Muscle of leg (tissue), 3 donors: ENCODE measurements at regions not wholly inside any gene's neighbourhood (a gene's known extent, or its start where the extent isn't known, plus 50 kb on each side); places are given as distances from the start of the nearest gene placed in this dataset.

Experiments used
- DNase-seq: peaks from one replicate; pipeline ENCODE4 v3.0.0; 2013
- H3K27ac ChIP-seq: one replicate; pipeline ENCODE4 v1.5.1; 2013; ENCODE audit warnings: mild to moderate bottlenecking, low read length, control low read depth
- H3K27me3 ChIP-seq: one replicate; pipeline ENCODE4 v1.6.1; 2013; ENCODE audit warnings: low read length; ENCODE audit not compliant: control insufficient read depth, insufficient read depth
- H3K36me3 ChIP-seq: one replicate; pipeline ENCODE4 v1.6.1; 2013; ENCODE audit warnings: low read length; ENCODE audit not compliant: control insufficient read depth, insufficient read depth
- H3K4me1 ChIP-seq: one replicate; pipeline ENCODE4 v1.6.1; 2013; ENCODE audit warnings: low read length; ENCODE audit not compliant: control insufficient read depth, insufficient read depth
- H3K4me3 ChIP-seq: one replicate; pipeline ENCODE4 v1.5.1; 2013; ENCODE audit warnings: low read length, control low read depth
- H3K9me3 ChIP-seq: replicated peaks from 2 replicates; pipeline ENCODE4 v1.6.1; 2013; ENCODE audit warnings: low read depth, low read length; ENCODE audit not compliant: control insufficient read depth
- WGBS: methylation state at CpG from one replicate; pipeline ENCODE4 v1.1.5; 2013; ENCODE audit warnings: missing lambda C conversion rate; ENCODE audit not compliant: insufficient coverage; 5-methylcytosine and 5-hydroxymethylcytosine counted together

DNA sequence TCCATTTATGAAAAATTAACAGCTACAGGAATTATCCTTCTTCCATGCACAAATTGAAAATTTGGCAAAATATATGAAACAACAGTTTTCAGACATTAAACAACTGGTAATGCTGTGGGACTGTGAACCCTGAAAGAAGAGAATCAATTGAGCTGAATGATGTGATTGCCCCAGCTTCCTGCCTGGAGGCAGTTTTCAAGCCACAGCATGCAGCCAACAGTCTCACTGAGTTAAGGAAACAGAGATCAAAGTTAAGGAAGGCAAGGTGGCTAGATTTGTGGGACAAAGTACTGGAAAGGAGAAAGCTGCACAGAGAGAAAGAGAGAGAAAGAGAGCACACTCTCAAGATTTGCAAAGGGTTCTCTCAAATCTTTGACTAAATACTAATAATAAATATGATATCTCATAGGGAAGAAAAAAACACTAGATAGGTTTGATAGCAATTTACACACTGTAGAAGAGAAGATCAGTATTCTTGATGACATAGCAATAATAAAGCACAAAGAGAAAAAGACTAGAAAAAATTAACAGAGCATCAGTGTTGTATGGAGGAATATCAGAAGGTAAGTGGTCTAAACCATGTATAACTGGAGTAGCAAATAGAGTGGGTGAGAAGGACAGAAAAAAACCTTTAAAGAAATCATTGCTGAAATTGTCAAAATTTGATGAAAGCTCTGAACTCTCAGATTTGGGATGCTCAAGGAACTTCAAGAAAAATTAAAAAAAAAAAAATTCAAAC is 70.1 kb upstream of the CNKSR3 start:
- Histone ChIP-seq H3K4me3 (no peak overlapping the region), H3K27me3 (no peaks in the 10 kb centered on the region), H3K36me3 (no peaks in the 10 kb centered on the region), H3K9me3 (peaks cover 7% of the 10 kb centered on the region), H3K4me1 (no peaks in the 10 kb centered on the region), H3K27ac (no peak overlapping the region)
- DNase-seq, result no peak

GRCh38 chr6:154582696-154583095 is 72.2 kb upstream of the CNKSR3 start:
- no peak for DNase-seq
- Histone ChIP-seq H3K9me3 (peaks cover 7% of the 10 kb centered on the region), H3K36me3 (no peaks in the 10 kb centered on the region), H3K27me3 (no peaks in the 10 kb centered on the region), H3K27ac (no peak overlapping the region), H3K4me3 (no peak overlapping the region), H3K4me1 (no peaks in the 10 kb centered on the region)
- no CpG with 5 or more reads among the region's 1 CpG for WGBS

DNA sequence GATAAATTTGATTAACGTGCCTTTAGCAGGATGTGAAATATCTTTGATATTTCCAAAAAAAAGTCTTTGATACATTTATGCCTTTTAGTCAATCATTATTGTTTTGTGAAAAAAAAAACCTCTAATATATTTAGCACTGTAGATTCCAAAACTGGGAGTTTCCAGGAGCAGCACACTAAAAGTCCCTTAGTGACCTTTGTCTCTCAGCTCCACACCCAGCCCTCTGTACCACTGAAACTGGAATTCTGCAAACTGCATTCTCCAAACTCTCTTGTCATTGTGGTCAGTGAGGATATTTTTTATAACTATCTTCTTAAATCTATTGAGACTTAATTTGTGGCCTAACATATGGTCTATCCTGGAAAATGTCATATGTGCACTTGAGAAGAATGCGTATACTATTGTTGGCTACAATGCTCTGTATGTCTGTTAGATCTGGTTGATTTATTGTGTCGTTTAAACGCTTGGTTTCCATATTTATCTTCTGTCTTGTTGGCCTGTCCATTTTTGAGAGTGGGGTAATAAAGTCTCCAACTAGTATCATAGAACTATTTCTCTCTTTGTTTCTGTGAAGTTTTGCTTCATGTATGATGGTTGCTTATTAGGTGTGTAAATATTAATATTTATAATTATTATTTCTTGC is 73.2 kb upstream of the CNKSR3 start:
- no CpG with 5 or more reads among the region's 4 CpGs for WGBS
- peaks cover 7% of the 10 kb centered on the region for H3K9me3 ChIP-seq
- H3K36me3 ChIP-seq, result no peaks in the 10 kb centered on the region
- no peaks in the 10 kb centered on the region for H3K4me1 ChIP-seq
- no peak overlapping the region for H3K4me3 ChIP-seq
- no peak overlapping the region for H3K27ac ChIP-seq
- no peak for DNase-seq
- no peaks in the 10 kb centered on the region for H3K27me3 ChIP-seq

- Histone ChIP-seq H3K27ac (no peak overlapping the region), H3K36me3 (no peaks in the 10 kb centered on the region), H3K4me3 (no peak overlapping the region), H3K4me1 (peaks cover 3% of the 10 kb centered on the region), H3K9me3 (no peaks in the 10 kb centered on the region), H3K27me3 (no peaks in the 10 kb centered on the region)
- no peak for DNase-seq
- WGBS, result no CpG with 5 or more reads among the region's 4 CpGs
Measured at GRCh38 chr6:154590756-154591155, 80.3 kb upstream of the CNKSR3 start.

- DNase-seq, result no peak
- peaks cover 3% of the 10 kb centered on the region for H3K4me1 ChIP-seq
- H3K27me3 ChIP-seq, result no peaks in the 10 kb centered on the region
- no peak overlapping the region for H3K4me3 ChIP-seq
- H3K36me3 ChIP-seq, result no peaks in the 10 kb centered on the region
- no peaks in the 10 kb centered on the region for H3K9me3 ChIP-seq
- no peak overlapping the region for H3K27ac ChIP-seq
- no CpG with 5 or more reads among the region's 1 CpG for WGBS
Measured at GRCh38 chr6:154591234-154591633, 80.7 kb upstream of the CNKSR3 start.

DNA sequence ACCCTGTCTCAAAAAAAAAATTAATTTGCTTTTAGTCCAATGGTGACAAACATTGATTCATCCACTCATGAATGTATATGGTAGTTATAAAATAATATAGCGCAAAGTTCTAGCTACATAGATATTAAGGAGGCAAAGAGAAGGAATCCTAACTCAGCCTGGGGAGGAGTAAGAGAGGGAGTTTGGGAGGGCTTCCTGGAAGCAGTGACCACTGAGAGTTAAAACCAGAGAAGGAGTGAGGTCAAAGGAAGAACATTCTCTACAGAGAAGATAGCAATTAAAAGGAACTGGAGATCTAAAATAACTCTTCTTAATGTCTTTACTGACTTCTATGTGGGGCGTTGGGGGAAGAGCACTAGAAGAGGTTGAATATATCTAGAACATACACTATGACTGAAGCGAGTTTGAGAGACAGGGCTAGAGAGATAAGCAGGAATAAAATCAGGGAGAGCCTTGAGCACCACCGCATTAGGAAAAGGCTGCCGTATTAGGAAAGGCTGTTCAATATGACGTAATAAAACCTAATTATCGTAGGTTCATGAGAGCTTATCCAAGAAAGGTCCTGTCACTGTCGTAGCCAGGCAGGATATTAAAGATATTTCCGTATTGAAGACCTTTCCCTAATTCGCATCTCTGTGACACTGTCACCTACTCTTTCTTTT is 81.8 kb upstream of the CNKSR3 start:
- peaks cover 5% of the 10 kb centered on the region for H3K4me1 ChIP-seq
- no peaks in the 10 kb centered on the region for H3K27me3 ChIP-seq
- no peak for DNase-seq
- no peak overlapping the region for H3K4me3 ChIP-seq
- no peaks in the 10 kb centered on the region for H3K9me3 ChIP-seq
- no peak overlapping the region for H3K27ac ChIP-seq
- 67% methylated on average over 4 of the region's 10 CpGs for WGBS
- no peaks in the 10 kb centered on the region for H3K36me3 ChIP-seq

GRCh38 chr6:154593122-154593521 is 82.6 kb upstream of the CNKSR3 start:
- H3K27me3 ChIP-seq, result no peaks in the 10 kb centered on the region
- no peak for DNase-seq
- no peaks in the 10 kb centered on the region for H3K9me3 ChIP-seq
- H3K4me1 ChIP-seq, result peaks cover 5% of the 10 kb centered on the region
- no peaks in the 10 kb centered on the region for H3K36me3 ChIP-seq
- no peak overlapping the region for H3K4me3 ChIP-seq
- WGBS, result 75% methylated on average over 2 of the region's 7 CpGs
- no peak overlapping the region for H3K27ac ChIP-seq

DNA sequence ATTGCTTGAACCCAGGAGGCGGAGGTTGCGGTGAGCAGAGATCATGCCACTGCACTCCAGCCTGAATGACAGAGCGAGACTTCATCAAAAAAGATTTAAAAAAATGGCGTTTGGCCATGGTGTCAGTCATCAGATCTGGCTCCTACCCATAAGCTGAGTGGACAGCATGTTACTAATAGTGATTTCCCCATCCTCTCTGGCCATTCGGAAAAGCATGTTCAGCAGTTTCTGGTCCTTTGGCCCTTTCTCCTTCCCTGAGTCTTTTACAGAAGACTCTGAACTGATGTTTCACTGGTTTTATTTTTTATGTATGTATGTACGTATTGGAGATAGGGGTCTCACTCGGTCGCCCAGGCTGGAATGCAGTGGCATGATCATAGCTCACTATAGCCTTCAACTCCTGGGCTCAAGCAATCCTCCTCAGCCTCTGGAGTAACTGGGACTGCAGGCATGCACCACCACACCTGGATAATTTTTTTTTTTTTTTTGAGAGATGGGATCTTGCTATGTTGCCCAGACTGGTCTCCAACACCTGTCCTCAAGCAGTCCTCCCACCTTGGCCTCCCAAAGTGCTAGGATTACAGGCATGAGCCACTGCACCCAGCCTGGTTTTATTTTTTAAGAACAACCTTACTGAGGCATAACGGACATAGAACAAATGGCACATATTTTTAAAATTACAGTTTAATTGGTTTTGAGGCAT is 84.2 kb upstream of the CNKSR3 start:
- WGBS, result 87% methylated on average over 5 of the region's 9 CpGs

DNA sequence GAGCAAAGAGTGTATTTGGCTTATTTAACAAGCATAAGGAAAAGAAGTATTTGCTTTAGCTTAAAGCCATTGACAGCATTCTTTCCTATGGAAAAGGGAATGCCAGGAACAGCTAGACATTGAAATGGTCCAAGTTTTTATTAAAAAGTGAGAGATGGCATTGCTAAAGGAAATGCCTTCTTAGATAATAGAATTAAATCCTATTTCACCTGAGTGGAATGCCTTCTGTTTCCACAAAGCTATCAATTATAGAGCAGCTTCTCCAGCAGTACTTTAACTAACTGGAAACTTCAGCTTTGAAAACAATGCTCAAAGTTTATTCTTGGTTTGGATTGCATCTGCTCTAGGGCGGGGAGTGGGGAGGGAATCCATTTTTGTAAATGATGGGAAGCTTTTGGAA is 85.1 kb upstream of the CNKSR3 start:
- Histone ChIP-seq H3K4me3 (no peak overlapping the region), H3K9me3 (no peaks in the 10 kb centered on the region), H3K4me1 (peaks cover 5% of the 10 kb centered on the region), H3K36me3 (no peaks in the 10 kb centered on the region), H3K27me3 (no peaks in the 10 kb centered on the region), H3K27ac (no peak overlapping the region)
- no CpG with 5 or more reads among the region's 1 CpG for WGBS
- peak; percentile 81 for DNase-seq

More for the DNA sequence above, 84.2 kb upstream of the CNKSR3 start:
- H3K4me1 ChIP-seq, result peaks cover 5% of the 10 kb centered on the region
- H3K27me3 ChIP-seq, result no peaks in the 10 kb centered on the region
- no peaks in the 10 kb centered on the region for H3K9me3 ChIP-seq
- H3K27ac ChIP-seq, result no peak overlapping the region
- DNase-seq, result no peak
- no peak overlapping the region for H3K4me3 ChIP-seq
- H3K36me3 ChIP-seq, result no peaks in the 10 kb centered on the region

GRCh38 chr6:154596009-154596408 is 85.5 kb upstream of the CNKSR3 start:
- no peak for DNase-seq
- no peak overlapping the region for H3K4me3 ChIP-seq
- H3K27me3 ChIP-seq, result no peaks in the 10 kb centered on the region
- 83% methylated on average over 1 of the region's 2 CpGs for WGBS
- H3K27ac ChIP-seq, result peak overlapping the region; percentile 17
- peaks cover 5% of the 10 kb centered on the region for H3K4me1 ChIP-seq
- no peaks in the 10 kb centered on the region for H3K9me3 ChIP-seq
- H3K36me3 ChIP-seq, result no peaks in the 10 kb centered on the region
